ENCODE measurements at regions not wholly inside any gene's neighbourhood (a gene's known extent, or its start where the extent isn't known, plus 50 kb on each side); places are given as distances from the start of the nearest gene placed in this dataset.

DNA sequence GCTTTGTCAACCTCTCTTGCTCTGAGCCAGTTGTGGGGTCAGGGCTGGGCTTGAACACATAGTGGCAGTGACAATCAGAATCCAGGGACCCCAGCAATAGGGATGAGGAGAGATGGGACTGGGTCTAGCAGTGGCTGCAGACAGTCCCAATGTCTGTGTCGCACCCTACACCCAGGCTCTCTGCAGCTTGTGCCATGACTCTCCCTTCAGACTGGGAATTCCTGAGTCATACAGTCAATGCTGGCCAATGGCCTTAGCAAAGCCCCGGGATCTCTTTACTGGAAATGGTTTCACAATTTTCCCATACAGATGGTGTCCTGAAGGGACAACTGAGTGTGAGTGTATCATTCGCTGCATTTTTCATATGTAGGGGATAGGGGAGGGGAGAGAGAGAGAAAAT lies 74.2 kb upstream of the CELF4 start:
- FAIRE-seq (no peak), DNase-seq (ENCODE audit: low read depth in 1 of 2, low spot score in 2 of 2) (no peak)
- Histone ChIP-seq H3K14ac (ENCODE audit: insufficient read length) (no peak overlapping the region), H2BK120ac (replicated peaks; ENCODE audit: low read depth, low read length) (no peak overlapping the region), H3K79me2 (ENCODE audit: control insufficient read depth in 1 of 2, insufficient read depth in 2 of 2, low read length in 2 of 2) (no peaks in the 10 kb centered on the region), H3K4ac (replicated peaks; ENCODE audit: insufficient read length, low read depth, low read length) (no peak overlapping the region), H3K4me2 (ENCODE audit: insufficient read depth in 1 of 2, low read depth in 2 of 2, low read length in 2 of 2) (no peak overlapping the region), H4K5ac (ENCODE audit: insufficient read length, low read depth, low read length) (no peak overlapping the region), H3K23ac (ENCODE audit: insufficient read length) (no peak overlapping the region), H3K79me1 (ENCODE audit: low read depth, low read length) (no peaks in the 10 kb centered on the region), H2AK5ac (ENCODE audit: low read depth, low read length) (no peak overlapping the region), H3K23me2 (ENCODE audit: low read depth, low read length) (no peaks in the 10 kb centered on the region), H3K27ac (ENCODE audit: low read depth, low read length) (no peak overlapping the region), H4K8ac (ENCODE audit: extremely low read depth, insufficient read depth, low read length) (no peak overlapping the region), H3K4me1 (replicated peaks in 1 of 4; ENCODE audit: control insufficient read depth in 3 of 4, insufficient read depth in 4 of 4, low read length in 3 of 4) (peaks cover 2 to 7% (median 6%) of the 10 kb centered on the region in 4 experiments), H3K9me3 (ENCODE audit: insufficient read depth in 2 of 2, low read depth in 1 of 2, low read length in 1 of 2) (peaks cover 5 to 7% of the 10 kb centered on the region in 2 experiments; a peak in 2 of 4 replicates), H2BK5ac (ENCODE audit: low read depth, low read length) (no peak overlapping the region), H2AFZ (ENCODE audit: low read length) (no peak overlapping the region), H3K9ac (replicated peaks in 1 of 4; ENCODE audit: extremely low read depth in 1 of 4, low read depth in 3 of 4, low read length in 3 of 4) (no peak overlapping the region), H3K27me3 (replicated peaks in 1 of 4; ENCODE audit: control insufficient read depth in 3 of 4, extremely low read depth in 1 of 4, insufficient read depth in 3 of 4, low read length in 3 of 4) (peaks cover 0 to 3% (median 0%) of the 10 kb centered on the region in 4 experiments; a peak in 2 of 7 replicates), H2BK15ac (ENCODE audit: low read length) (no peak overlapping the region), H3K36me3 (ENCODE audit: control insufficient read depth in 2 of 4, insufficient read depth in 4 of 4, low read length in 3 of 4) (no peaks in the 10 kb centered on the region; a peak in 1 of 8 replicates), H2BK12ac (ENCODE audit: low read depth, low read length) (no peak overlapping the region; the same call in 1 of the 2 replicates), H3K4me3 (ENCODE audit: extremely low read depth in 1 of 4, insufficient read depth in 2 of 4, low read depth in 3 of 4, low read length in 4 of 4) (no peak overlapping the region), H2BK20ac (ENCODE audit: low read length) (no peak overlapping the region), H3K18ac (ENCODE audit: extremely low read depth, low read length) (0 out of 2 replicates have a peak overlapping the region, but pooled peaks have one; percentile 13), H4K91ac (replicated peaks; ENCODE audit: insufficient read length, low read length) (no peak overlapping the region), H3K56ac (replicated peaks; ENCODE audit: insufficient read length, low read depth, low read length) (no peak overlapping the region), H4K20me1 (replicated peaks in 1 of 2; ENCODE audit: control insufficient read depth in 1 of 2, insufficient read depth in 2 of 2, low read length in 2 of 2) (no peaks in the 10 kb centered on the region)
- TF ChIP-seq RXRA (IDR thresholded peaks at IDR 0.05; ENCODE audit: insufficient read depth, low read depth, low read length) = no peak
- TF ChIP-seq SIX5 (IDR thresholded peaks at IDR 0.05; ENCODE audit: low read depth, low read length) = no peak
- no peak for TF ChIP-seq BACH1 (IDR thresholded peaks at IDR 0.05; ENCODE audit: low read length)
- TF ChIP-seq SP2 (IDR thresholded peaks at IDR 0.05; ENCODE audit: low read length) = no peak
- no peak for TF ChIP-seq KDM4A (IDR thresholded peaks at IDR 0.05; ENCODE audit: low read depth, low read length, severe bottlenecking)
- TF ChIP-seq MAX (IDR thresholded peaks at IDR 0.05) = no peak
- no peak for TF ChIP-seq TBP (IDR thresholded peaks at IDR 0.05; ENCODE audit: low read depth, low read length)
- ChIA-PET CTCF (ENCODE audit: partially characterized antibody) (interaction anchor here (1.1 to 2.9 kb wide), 2 partner anchors 61 to 86 kb away, joined by 5 to 14 read pairs; no protein-coding TSS in a partner anchor), POLR2A (ENCODE audit: partially characterized antibody) (no interaction called here)
- WGBS, 2 experiments (ENCODE audit: extremely low coverage in 1 of 2, insufficient coverage in 1 of 2, insufficient read length in 1 of 2, insufficient replicate concordance in 2 of 2, low coverage in 1 of 2, low lambda C conversion rate in 2 of 2, missing lambda C conversion rate in 1 of 2) = 94% methylated on average over 3 of the region's 3 CpGs; no CpG with 5 or more reads in 1 of the 2 experiments

All from H1 (cell line).